ENCODE measurements at regions not wholly inside any gene's neighbourhood (a gene's known extent, or its start where the extent isn't known, plus 50 kb on each side); places are given as distances from the start of the nearest gene placed in this dataset.

- RAD21 ChIA-PET (ENCODE audit: low non-redundant PET in 1 of 2, low total read pairs in 2 of 2, uncharacterized antibody in 2 of 2, unreplicated experiment in 2 of 2) = no interaction called here
- CTCF ChIA-PET = no interaction called here
- H3K9me3 ChIP-seq (ENCODE audit: control insufficient read depth in 1 of 2, insufficient read depth in 1 of 2, low read depth in 1 of 2, low read length in 2 of 2) = no peaks in the 10 kb centered on the region
- BruUV-seq (replicated peaks) = no TSS peak
- no peaks in the 10 kb centered on the region for H3K79me2 ChIP-seq (ENCODE audit: insufficient read depth, low read length)
- POLR2A ChIA-PET = no interaction called here
- ATAC-seq (peak; percentile 81), DNase-seq (ENCODE audit: low read depth, low spot score) (peak; percentile 4)
- no peaks in the 10 kb centered on the region for H3K9me2 ChIP-seq (ENCODE audit: insufficient read depth)
- H3K36me3 ChIP-seq (ENCODE audit: control insufficient read depth in 1 of 2, insufficient read depth in 2 of 2, low read length in 2 of 2) = no peaks in the 10 kb centered on the region
- no peak overlapping the region for H3K27ac ChIP-seq (ENCODE audit: low read depth, low read length)
- TF ChIP-seq CTCF (IDR thresholded peaks at IDR 0.05 in 2 of 3, conservative IDR thresholded peaks at IDR 0.05 in 1 of 3; ENCODE audit: borderline replicate concordance in 1 of 3, insufficient read depth in 1 of 3, low read depth in 2 of 3, low read length in 2 of 3) = peak in 2 of 3 experiments; percentile 21 to 27; a peak in 2 of 6 replicates
- peak; percentile 36 for TF ChIP-seq RAD21 (IDR thresholded peaks at IDR 0.05; ENCODE audit: low read depth)
- no peak for TF ChIP-seq ATF3 (IDR thresholded peaks at IDR 0.05)
- H4K20me1 ChIP-seq (ENCODE audit: insufficient read depth) = no peaks in the 10 kb centered on the region
- intact Hi-C loops (cut with micrococcal nuclease) = no loop called here
- no peak overlapping the region for H3K4me3 ChIP-seq (replicated peaks in 1 of 2; ENCODE audit: low read depth in 1 of 2, low read length in 2 of 2)
- H3K27me3 ChIP-seq (ENCODE audit: insufficient read depth, low read length) = no peaks in the 10 kb centered on the region
- no peak overlapping the region for H3K4me2 ChIP-seq (ENCODE audit: low read length)
- no peak overlapping the region for H2AFZ ChIP-seq (ENCODE audit: low read depth, low read length, poor library complexity, severe bottlenecking)
- no peaks in the 10 kb centered on the region for H3K4me1 ChIP-seq (ENCODE audit: control insufficient read depth in 1 of 2, insufficient read depth in 2 of 2, low read length in 2 of 2)
- no peak overlapping the region for H3K9ac ChIP-seq (ENCODE audit: low read length)
Observed at GRCh38 chr12:60689137-60689536, 1093.3 kb downstream of the SLC16A7 start.

GRCh38 chr12:60693019-60693626 lies 1097.3 kb downstream of the SLC16A7 start:
- Histone ChIP-seq H3K9me3 (ENCODE audit: control insufficient read depth in 1 of 2, insufficient read depth in 1 of 2, low read depth in 1 of 2, low read length in 2 of 2) (no peaks in the 10 kb centered on the region), H2AFZ (ENCODE audit: low read depth, low read length, poor library complexity, severe bottlenecking) (no peak overlapping the region), H4K20me1 (ENCODE audit: insufficient read depth) (no peaks in the 10 kb centered on the region), H3K4me1 (ENCODE audit: control insufficient read depth in 1 of 2, insufficient read depth in 2 of 2, low read length in 2 of 2) (no peaks in the 10 kb centered on the region), H3K4me3 (replicated peaks in 1 of 2; ENCODE audit: low read depth in 1 of 2, low read length in 2 of 2) (no peak overlapping the region), H3K79me2 (ENCODE audit: insufficient read depth, low read length) (no peaks in the 10 kb centered on the region), H3K4me2 (ENCODE audit: low read length) (no peak overlapping the region), H3K9ac (ENCODE audit: low read length) (no peak overlapping the region), H3K36me3 (ENCODE audit: control insufficient read depth in 1 of 2, insufficient read depth in 2 of 2, low read length in 2 of 2) (no peaks in the 10 kb centered on the region), H3K27me3 (ENCODE audit: insufficient read depth, low read length) (no peaks in the 10 kb centered on the region), H3K9me2 (ENCODE audit: insufficient read depth) (no peaks in the 10 kb centered on the region), H3K27ac (ENCODE audit: low read depth, low read length) (no peak overlapping the region)
- TF ChIP-seq CEBPB (IDR thresholded peaks at IDR 0.05; ENCODE audit: low read depth) = no peak
- TF ChIP-seq ZBTB33 (IDR thresholded peaks at IDR 0.05; ENCODE audit: extremely low read depth, insufficient replicate concordance, low read length) = no peak
- no peak for TF ChIP-seq POLR2A (IDR thresholded peaks at IDR 0.05; ENCODE audit: borderline replicate concordance, extremely low read depth, insufficient read depth, insufficient read length)
- POLR2A ChIA-PET = no interaction called here
- no TSS peak for BruUV-seq (replicated peaks)
- RAD21 ChIA-PET (ENCODE audit: low non-redundant PET in 1 of 2, low total read pairs in 2 of 2, uncharacterized antibody in 2 of 2, unreplicated experiment in 2 of 2) = no interaction called here
- intact Hi-C loops (cut with micrococcal nuclease) = no loop called here
- CTCF ChIA-PET = no interaction called here
- ATAC-seq = no peak
- DNase-seq (ENCODE audit: low read depth, low spot score) = no peak
